Activated T-cell treated with anti-CD3 and anti-CD28 coated beads for 24 hours (primary cell): ENCODE measurements at regions not wholly inside any gene's neighbourhood (a gene's known extent, or its start where the extent isn't known, plus 50 kb on each side); places are given as distances from the start of the nearest gene placed in this dataset.
A peak's percentile ranks its signal among the peaks of the same experiment; 100 is the strongest.
"Not testable (repeated sequence)": the region's sequence is repeated elsewhere in the genome, so short reads cannot be mapped to it uniquely, and the experiment has no call there.

Experiments used
- DNase-seq: peaks from one replicate; pipeline ENCODE4 v3.0.0-alpha.2; 2020; ENCODE audit warnings: low read depth

DNA sequence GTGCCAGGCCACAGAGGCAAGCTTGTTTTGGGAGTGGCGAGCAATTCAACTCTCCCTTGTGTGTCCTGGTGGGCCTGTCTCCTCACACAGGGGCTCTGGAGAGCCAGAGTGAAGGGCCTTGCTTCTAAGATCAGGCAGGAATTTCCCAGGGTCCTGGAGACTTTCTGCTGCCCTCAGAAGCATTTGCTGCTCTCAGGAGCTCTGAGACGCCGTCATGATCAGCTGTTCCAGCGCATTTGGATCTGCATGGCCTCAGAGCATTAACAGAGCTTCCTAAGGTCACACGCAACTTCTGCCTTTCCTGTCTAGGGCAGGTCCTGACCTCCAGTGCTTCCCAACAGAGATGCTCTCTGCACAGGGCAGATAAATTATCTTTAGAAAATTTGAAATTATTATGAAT lies 52.2 kb upstream of the C10orf90 start:
- DNase-seq, result no peak

DNA sequence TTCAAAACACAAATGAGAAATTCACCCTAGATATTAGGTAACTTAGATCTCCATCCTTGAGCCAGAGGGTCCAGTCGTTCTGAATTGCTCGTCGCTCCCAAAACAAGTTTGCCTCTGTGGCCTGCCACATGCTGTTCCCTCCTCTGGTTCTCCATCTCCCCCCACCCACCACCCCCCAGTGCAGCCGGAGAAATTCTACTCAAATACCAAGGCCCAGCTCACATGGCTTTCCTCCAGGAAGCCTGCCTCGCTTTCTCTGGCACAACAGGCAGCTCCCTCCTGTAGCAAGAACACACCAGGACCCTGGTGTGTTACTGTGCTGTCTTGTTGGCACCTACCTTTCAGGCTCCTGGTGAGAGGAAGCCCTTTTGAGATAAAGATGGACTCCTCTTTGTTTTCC lies 52.7 kb upstream of the C10orf90 start:
- no peak for DNase-seq

DNA sequence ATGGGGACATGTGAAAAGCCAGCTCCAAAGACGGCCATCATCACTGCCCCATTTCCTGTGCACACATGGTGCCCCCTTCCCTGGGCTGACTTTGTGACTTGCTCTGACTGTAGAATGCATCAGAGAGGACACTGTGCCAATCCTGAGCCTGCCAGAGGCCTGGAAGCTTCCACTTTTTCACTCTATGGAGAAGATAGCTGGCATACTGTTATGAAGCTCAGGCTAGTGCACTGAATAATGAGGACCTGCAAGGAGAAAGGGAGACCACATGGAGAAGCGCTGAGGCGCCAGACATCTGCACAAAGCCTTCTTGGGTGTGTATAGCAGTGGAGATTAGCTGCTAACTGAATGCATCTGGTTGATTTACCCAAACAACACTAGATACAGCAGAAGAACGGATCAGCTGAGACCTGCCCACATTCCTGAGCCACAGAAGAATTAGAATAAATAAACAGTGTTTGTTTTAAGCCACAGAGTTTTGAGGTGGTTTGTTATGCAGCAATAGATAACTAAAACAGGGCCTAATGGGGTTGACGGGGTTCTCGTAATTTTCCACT lies 58.9 kb upstream of the C10orf90 start:
- no peak for DNase-seq

DNA sequence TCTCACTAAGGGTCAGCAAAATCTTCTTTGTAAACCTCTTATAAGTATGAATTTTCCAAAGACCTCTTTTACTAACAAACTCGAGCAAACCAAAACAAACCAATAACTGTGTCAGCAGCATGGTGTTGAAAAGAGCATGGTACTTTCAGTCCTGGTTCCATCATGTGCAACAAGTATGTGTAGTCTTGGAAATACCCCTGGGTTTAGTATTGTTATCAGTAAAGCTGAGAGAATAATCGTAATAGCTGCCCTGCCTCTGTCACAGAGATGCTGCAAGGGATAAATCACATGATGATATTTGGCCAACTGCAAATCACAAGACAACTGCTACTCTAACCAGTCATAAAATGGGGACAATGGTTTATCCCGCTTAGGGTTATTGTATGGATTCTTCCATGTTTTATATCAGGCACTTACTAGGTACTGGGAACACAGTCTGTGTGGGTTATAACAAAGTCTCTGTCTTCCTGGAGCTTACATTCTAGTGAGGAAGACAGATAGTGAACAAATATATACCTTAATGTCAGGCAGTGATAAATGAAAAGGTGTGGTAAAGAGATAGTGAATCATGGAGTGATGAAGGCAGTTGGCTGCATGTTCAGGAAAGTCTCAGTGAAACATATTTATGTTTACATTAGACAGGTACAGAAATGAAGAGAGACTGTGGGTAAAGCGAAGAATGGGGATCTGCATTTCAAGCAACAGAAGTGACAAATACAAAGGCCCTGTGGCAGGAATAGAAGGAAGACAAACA lies 60.5 kb upstream of the C10orf90 start:
- no peak for DNase-seq

GRCh38 chr10:126731610-126731990 lies 61.1 kb upstream of the C10orf90 start:
- DNase-seq, result no peak

GRCh38 chr10:126732308-126732707 lies 61.8 kb upstream of the C10orf90 start:
- no peak for DNase-seq

GRCh38 chr10:126732868-126733267 lies 62.4 kb upstream of the C10orf90 start:
- DNase-seq, result no peak

DNA sequence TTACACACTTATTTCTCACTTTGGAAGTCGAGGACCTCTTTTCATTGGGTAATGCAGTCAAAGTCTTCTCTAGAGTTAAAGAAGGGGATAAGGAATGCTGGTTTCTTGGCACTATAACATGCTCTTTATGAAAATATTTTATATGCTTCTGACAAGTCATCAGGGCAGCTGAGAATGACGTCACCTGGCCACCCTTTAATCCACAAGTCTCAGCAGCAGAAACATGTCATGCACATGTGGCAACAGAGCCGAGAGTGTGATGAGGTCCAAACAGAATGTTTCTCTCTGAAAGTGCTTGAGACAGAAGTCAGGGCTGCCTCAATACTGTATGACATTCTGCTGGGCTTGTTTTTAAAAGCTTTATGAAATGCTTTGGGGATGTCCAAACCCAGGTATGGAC lies 63.5 kb upstream of the C10orf90 start:
- DNase-seq, result no peak

GRCh38 chr10:126734967-126735366 lies 64.5 kb upstream of the C10orf90 start:
- DNase-seq, result no peak

DNA sequence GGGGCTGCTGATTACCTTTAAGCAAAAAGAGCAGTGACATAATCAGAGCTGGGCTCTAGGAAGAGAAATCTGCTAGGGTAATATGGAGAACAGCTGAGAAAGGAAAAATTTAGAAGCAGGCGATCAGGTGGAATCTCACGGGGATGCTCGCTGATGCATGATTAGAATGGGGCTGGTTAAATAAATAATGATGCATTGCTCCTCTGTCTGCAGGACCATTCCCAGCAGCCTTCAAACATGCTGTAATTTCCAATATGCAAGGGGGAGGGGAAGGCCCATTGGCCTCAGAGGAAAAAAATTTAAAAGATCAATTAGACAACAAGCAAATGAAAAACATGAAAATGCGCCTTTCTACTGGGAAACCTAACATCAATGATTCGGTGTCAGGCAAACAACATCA lies 65.6 kb upstream of the C10orf90 start:
- no peak for DNase-seq

- DNase-seq, result no peak
Measured at GRCh38 chr10:126736727-126737126, 66.2 kb upstream of the C10orf90 start.

GRCh38 chr10:126738001-126738400 lies 67.5 kb upstream of the C10orf90 start:
- DNase-seq, result no peak

DNA sequence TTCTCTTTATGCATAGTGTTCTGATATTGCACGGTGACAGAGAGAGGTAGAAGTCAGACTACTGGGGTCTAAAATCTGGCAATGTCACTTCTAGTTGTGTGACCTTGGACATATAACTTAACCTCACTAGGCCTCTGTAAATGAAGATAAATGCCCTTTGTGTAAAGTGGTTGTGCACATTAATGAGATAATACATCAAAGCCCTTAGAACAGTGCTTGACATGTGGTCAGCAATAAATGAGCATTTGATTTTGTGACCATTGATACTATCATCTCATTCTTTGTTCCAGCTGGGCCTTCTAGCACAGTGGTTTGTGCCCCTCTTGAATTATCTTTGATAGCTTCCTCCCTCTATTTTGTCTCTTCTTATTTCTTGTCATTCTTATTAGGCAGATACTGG lies 74.1 kb upstream of the C10orf90 start:
- DNase-seq, result no peak

- peak; percentile 39 for DNase-seq
Measured at GRCh38 chr10:126749015-126749655, 78.6 kb upstream of the C10orf90 start.

DNA sequence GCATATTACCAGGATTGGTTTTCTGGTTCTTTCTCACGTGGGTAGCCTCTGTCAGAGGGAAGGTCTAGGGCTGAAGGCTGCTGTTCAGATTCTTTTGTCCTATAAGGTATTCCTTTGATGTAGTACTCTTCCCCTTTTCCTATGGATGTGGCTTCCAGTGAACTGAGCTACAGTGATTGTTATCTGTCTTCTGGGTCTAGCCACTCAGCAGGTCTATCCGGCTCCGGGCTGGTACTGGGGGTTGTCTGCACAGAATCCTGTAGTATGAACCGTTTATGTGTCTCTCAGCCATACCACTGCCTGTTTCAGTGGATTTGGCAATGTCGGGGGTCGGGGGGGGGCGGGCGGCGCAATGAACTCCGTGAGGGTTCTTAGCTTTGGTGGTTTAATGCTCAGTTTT lies 84.5 kb upstream of the C10orf90 start:
- no peak for DNase-seq

GRCh38 chr10:126758867-126759266 lies 88.4 kb upstream of the C10orf90 start:
- no peak for DNase-seq

GRCh38 chr10:126759531-126759930 lies 89.0 kb upstream of the C10orf90 start:
- no peak for DNase-seq

DNA sequence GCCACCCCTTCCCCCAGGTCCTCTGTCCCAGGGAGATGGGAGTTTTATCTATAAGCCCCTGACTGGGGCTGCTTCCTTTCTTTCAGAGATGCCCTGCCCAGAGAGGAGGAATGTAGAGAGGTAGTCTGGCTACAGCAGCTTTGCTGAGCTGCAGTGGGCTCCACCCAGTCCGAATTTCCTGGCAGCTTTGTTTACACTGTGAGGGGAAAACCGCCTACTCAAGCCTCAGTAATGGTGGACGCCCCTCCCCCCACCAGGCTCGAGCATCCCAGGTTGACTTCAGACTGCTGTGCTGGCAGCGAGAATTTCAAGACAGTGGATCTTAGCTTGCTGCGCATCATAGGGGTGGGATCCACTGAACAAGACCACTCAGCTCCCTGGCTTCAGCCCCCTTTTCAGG lies 96.2 kb upstream of the C10orf90 start:
- DNase-seq, result not testable (repeated sequence)

- no peak for DNase-seq
Measured at GRCh38 chr10:126770809-126771208, 100.3 kb upstream of the C10orf90 start.

- DNase-seq, result no peak
Measured at GRCh38 chr10:126776168-126776567, 105.7 kb upstream of the C10orf90 start.

DNA sequence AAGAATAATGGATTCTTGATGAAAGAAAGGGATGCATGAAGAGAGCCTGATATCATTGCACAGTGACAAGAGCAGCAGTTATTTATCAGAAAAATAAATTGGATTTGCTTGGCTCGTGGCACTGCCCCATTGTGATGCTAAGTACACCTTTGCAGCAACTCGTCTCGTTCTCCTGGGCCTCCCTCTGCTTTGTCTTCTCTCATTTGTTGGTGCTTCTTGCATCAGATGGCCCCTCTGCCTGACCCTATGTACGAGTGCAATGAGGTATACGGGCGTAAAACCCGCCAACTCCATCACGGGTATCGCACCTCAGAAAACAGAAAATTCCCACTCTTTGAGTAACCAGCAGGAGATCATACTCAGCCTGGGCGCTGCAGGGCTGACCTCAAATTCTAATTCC lies 107.2 kb upstream of the C10orf90 start:
- DNase-seq, result no peak

- no peak for DNase-seq
Measured at GRCh38 chr10:126781450-126782216, 111.1 kb upstream of the C10orf90 start.
